Osteoblast (primary cell): ENCODE measurements at regions not wholly inside any gene's neighbourhood (a gene's known extent, or its start where the extent isn't known, plus 50 kb on each side); places are given as distances from the start of the nearest gene placed in this dataset.

Experiments
- DNase-seq: peaks from one replicate; pipeline ENCODE4 v3.0.0; 2011; ENCODE audit warnings: low spot score, mixed read lengths; ENCODE audit not compliant: insufficient read length; ENCODE audit errors: missing footprints
- H2AFZ ChIP-seq: 2 replicates; pipeline ENCODE4 v1.6.0; 2011; ENCODE audit warnings: mild to moderate bottlenecking, low read length
- H3K27ac ChIP-seq: 2 replicates; pipeline ENCODE4 v1.5.1; 2011; ENCODE audit warnings: mild to moderate bottlenecking, low read depth, low read length, moderate library complexity
- H3K27me3 ChIP-seq: 2 replicates; pipeline ENCODE4 v1.6.0; 2012; ENCODE audit warnings: mild to moderate bottlenecking, control low read depth, inconsistent platforms, low read length, moderate library complexity; ENCODE audit not compliant: insufficient read depth
- H3K36me3 ChIP-seq: 2 replicates; pipeline ENCODE4 v1.5.1; 2011; ENCODE audit warnings: mild to moderate bottlenecking, low read length, control low read depth, moderate library complexity; ENCODE audit not compliant: insufficient read depth
- H3K4me1 ChIP-seq: 2 replicates; pipeline ENCODE4 v1.5.1; 2011; ENCODE audit warnings: mild to moderate bottlenecking, low read length, control low read depth, moderate library complexity; ENCODE audit not compliant: insufficient read depth
- H3K4me2 ChIP-seq: 2 replicates; pipeline ENCODE4 v1.6.0; 2011; ENCODE audit warnings: mild to moderate bottlenecking, low read length; ENCODE audit not compliant: insufficient read depth
- H3K4me3 ChIP-seq: fragments of 200-600 bp; sonication (generic); 3 replicates; pipeline ENCODE4 v1.5.1; 2012; ENCODE audit warnings: mild to moderate bottlenecking, low read length, inconsistent platforms; ENCODE audit not compliant: insufficient read depth
- H3K79me2 ChIP-seq: 2 replicates; pipeline ENCODE4 v1.6.0; 2012; ENCODE audit warnings: mild to moderate bottlenecking, low read length, control low read depth, inconsistent platforms; ENCODE audit not compliant: insufficient read depth
- H3K9me3 ChIP-seq: 2 replicates; pipeline ENCODE4 v1.5.1; 2011; ENCODE audit warnings: low read depth, low read length, control low read depth
- H4K20me1 ChIP-seq: 2 replicates; pipeline ENCODE4 v1.6.0; 2012; ENCODE audit warnings: mild to moderate bottlenecking, low read length, control low read depth; ENCODE audit not compliant: insufficient read depth
- TF ChIP-seq, protein P1 (sequence below): IDR thresholded peaks from 2 replicates; pipeline ENCODE4 v1.5.1; 2011; ENCODE audit warnings: mild to moderate bottlenecking, low read depth, low read length, moderate library complexity; ENCODE audit errors: extremely low read depth

DNA sequence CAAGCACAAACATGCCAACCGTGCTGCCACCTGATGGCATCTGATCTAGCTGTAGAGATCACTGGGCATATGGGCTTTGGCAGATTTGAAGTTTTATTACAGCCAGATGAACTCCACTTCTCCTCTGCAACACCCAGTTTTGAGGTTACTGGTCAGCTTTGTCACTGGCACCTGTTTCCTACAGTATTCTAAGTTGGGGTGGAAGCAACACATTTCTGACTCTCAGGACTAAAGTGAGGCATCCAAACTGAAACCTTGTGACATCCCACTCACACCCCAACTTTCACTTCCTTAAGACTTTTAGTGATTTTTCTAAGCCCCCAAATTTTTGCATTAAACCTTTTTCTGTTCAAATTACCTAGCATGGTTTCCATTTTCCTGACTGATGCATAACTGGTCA lies 115.1 kb upstream of the PCDH18 start:
- no peaks in the 10 kb centered on the region for H3K79me2 ChIP-seq
- H3K4me2 ChIP-seq = no peak overlapping the region
- no peaks in the 10 kb centered on the region for H3K9me3 ChIP-seq
- H3K4me3 ChIP-seq = no peak overlapping the region
- no peak overlapping the region for H2AFZ ChIP-seq
- no peaks in the 10 kb centered on the region for H3K36me3 ChIP-seq
- no peaks in the 10 kb centered on the region for H3K27me3 ChIP-seq
- no peak for DNase-seq
- TF ChIP-seq, protein P1, sequence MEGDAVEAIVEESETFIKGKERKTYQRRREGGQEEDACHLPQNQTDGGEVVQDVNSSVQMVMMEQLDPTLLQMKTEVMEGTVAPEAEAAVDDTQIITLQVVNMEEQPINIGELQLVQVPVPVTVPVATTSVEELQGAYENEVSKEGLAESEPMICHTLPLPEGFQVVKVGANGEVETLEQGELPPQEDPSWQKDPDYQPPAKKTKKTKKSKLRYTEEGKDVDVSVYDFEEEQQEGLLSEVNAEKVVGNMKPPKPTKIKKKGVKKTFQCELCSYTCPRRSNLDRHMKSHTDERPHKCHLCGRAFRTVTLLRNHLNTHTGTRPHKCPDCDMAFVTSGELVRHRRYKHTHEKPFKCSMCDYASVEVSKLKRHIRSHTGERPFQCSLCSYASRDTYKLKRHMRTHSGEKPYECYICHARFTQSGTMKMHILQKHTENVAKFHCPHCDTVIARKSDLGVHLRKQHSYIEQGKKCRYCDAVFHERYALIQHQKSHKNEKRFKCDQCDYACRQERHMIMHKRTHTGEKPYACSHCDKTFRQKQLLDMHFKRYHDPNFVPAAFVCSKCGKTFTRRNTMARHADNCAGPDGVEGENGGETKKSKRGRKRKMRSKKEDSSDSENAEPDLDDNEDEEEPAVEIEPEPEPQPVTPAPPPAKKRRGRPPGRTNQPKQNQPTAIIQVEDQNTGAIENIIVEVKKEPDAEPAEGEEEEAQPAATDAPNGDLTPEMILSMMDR = no peak
- no peaks in the 10 kb centered on the region for H4K20me1 ChIP-seq
- no peak overlapping the region for H3K27ac ChIP-seq
- H3K4me1 ChIP-seq = peaks cover 5% of the 10 kb centered on the region

GRCh38 chr4:137644201-137644600 lies 111.9 kb upstream of the PCDH18 start:
- Histone ChIP-seq H3K27ac (no peak overlapping the region), H3K79me2 (no peaks in the 10 kb centered on the region), H3K9me3 (no peaks in the 10 kb centered on the region), H2AFZ (no peak overlapping the region), H4K20me1 (no peaks in the 10 kb centered on the region), H3K4me2 (no peak overlapping the region), H3K36me3 (no peaks in the 10 kb centered on the region), H3K4me1 (peaks cover 12% of the 10 kb centered on the region), H3K4me3 (no peak overlapping the region), H3K27me3 (no peaks in the 10 kb centered on the region)
- DNase-seq = peak; percentile 80
- TF ChIP-seq, protein P1 = no peak

- TF ChIP-seq, protein P1 = peak; percentile 7
- Histone ChIP-seq H3K79me2 (no peaks in the 10 kb centered on the region), H4K20me1 (no peaks in the 10 kb centered on the region), H3K36me3 (no peaks in the 10 kb centered on the region), H3K4me2 (no peak overlapping the region), H3K9me3 (no peaks in the 10 kb centered on the region), H2AFZ (no peak overlapping the region), H3K27me3 (no peaks in the 10 kb centered on the region), H3K4me1 (peaks cover 12% of the 10 kb centered on the region), H3K27ac (peak overlapping the region; percentile 4), H3K4me3 (no peak overlapping the region)
- peak; percentile 84 for DNase-seq
These were observed 109.2 kb upstream of the PCDH18 start for GRCh38 chr4:137641544-137641943.

- H3K4me2 ChIP-seq = no peak overlapping the region
- H3K27ac ChIP-seq = no peak overlapping the region
- no peaks in the 10 kb centered on the region for H4K20me1 ChIP-seq
- DNase-seq = no peak
- H3K36me3 ChIP-seq = no peaks in the 10 kb centered on the region
- H3K27me3 ChIP-seq = no peaks in the 10 kb centered on the region
- H3K79me2 ChIP-seq = no peaks in the 10 kb centered on the region
- TF ChIP-seq, protein P1 = no peak
- no peak overlapping the region for H2AFZ ChIP-seq
- peaks cover 12% of the 10 kb centered on the region for H3K4me1 ChIP-seq
- H3K9me3 ChIP-seq = no peaks in the 10 kb centered on the region
- H3K4me3 ChIP-seq = no peak overlapping the region
These were observed 108.5 kb upstream of the PCDH18 start for GRCh38 chr4:137640838-137641158.
